ENCODE measurements at regions not wholly inside any gene's neighbourhood (a gene's known extent, or its start where the extent isn't known, plus 50 kb on each side); places are given as distances from the start of the nearest gene placed in this dataset.

GRCh38 chr15:36291501-36291900 is 287.9 kb upstream of the CDIN1 start:
- no peaks in the 10 kb centered on the region for H3K9me3 ChIP-seq
- no peak for TF ChIP-seq CTCF (IDR thresholded peaks at IDR 0.05)
- no peak for TF ChIP-seq POLR2A (IDR thresholded peaks at IDR 0.05)
- intact Hi-C loops (cut with DNase I; ENCODE audit: low total_unique reads) = no loop called here
- H3K27me3 ChIP-seq = no peaks in the 10 kb centered on the region
- no peaks in the 10 kb centered on the region for H3K4me1 ChIP-seq
- DNase-seq = no peak
- no peak overlapping the region for H3K27ac ChIP-seq
- H3K4me3 ChIP-seq = no peak overlapping the region
- H3K36me3 ChIP-seq = no peaks in the 10 kb centered on the region

- intact Hi-C loops (cut with DNase I; ENCODE audit: low total_unique reads) = no loop called here
- no peak for TF ChIP-seq POLR2A (IDR thresholded peaks at IDR 0.05)
Measured at GRCh38 chr15:36294359-36294758, 285.1 kb upstream of the CDIN1 start.

GRCh38 chr15:36301947-36302346 is 277.5 kb upstream of the CDIN1 start:
- TF ChIP-seq POLR2A (IDR thresholded peaks at IDR 0.05) (no peak), CTCF (IDR thresholded peaks at IDR 0.05) (no peak)
- H3K4me3 ChIP-seq = no peak overlapping the region
- H3K9me3 ChIP-seq = no peaks in the 10 kb centered on the region
- intact Hi-C loops (cut with DNase I; ENCODE audit: low total_unique reads) = no loop called here
- H3K27me3 ChIP-seq = no peaks in the 10 kb centered on the region
- H3K36me3 ChIP-seq = no peaks in the 10 kb centered on the region
- no peak overlapping the region for H3K27ac ChIP-seq
- DNase-seq = no peak
- H3K4me1 ChIP-seq = no peaks in the 10 kb centered on the region

More at GRCh38 chr15:36294359-36294758, 285.1 kb upstream of the CDIN1 start:
- Histone ChIP-seq H3K9me3 (no peaks in the 10 kb centered on the region), H3K27me3 (no peaks in the 10 kb centered on the region), H3K36me3 (no peaks in the 10 kb centered on the region), H3K4me3 (no peak overlapping the region), H3K4me1 (no peaks in the 10 kb centered on the region), H3K27ac (no peak overlapping the region)
- DNase-seq = no peak

GRCh38 chr15:36313021-36313420 is 266.4 kb upstream of the CDIN1 start:
- intact Hi-C loops (cut with DNase I; ENCODE audit: low total_unique reads) = no loop called here
- no peak overlapping the region for H3K4me3 ChIP-seq
- H3K9me3 ChIP-seq = peaks cover 0 to 6% of the 10 kb centered on the region in 2 donors
- H3K36me3 ChIP-seq = no peaks in the 10 kb centered on the region
- peaks cover 0 to 4% of the 10 kb centered on the region in 2 donors for H3K4me1 ChIP-seq
- H3K27ac ChIP-seq = no peak overlapping the region
- TF ChIP-seq POLR2A (IDR thresholded peaks at IDR 0.05) (no peak), CTCF (IDR thresholded peaks at IDR 0.05) (no peak)
- no peak for DNase-seq
- H3K27me3 ChIP-seq = no peaks in the 10 kb centered on the region

- Histone ChIP-seq H3K27me3 (no peaks in the 10 kb centered on the region), H3K4me3 (no peak overlapping the region), H3K36me3 (no peaks in the 10 kb centered on the region), H3K27ac (no peak overlapping the region), H3K4me1 (peaks cover 0 to 4% of the 10 kb centered on the region in 2 donors), H3K9me3 (peaks cover 0 to 2% of the 10 kb centered on the region in 2 donors)
- intact Hi-C loops (cut with DNase I; ENCODE audit: low total_unique reads) = no loop called here
- no peak for TF ChIP-seq CTCF (IDR thresholded peaks at IDR 0.05)
- TF ChIP-seq POLR2A (IDR thresholded peaks at IDR 0.05) = no peak
- no peak for DNase-seq
Measured at GRCh38 chr15:36313736-36314280, 265.6 kb upstream of the CDIN1 start.

GRCh38 chr15:36315649-36316048 is 263.8 kb upstream of the CDIN1 start:
- intact Hi-C loops (cut with DNase I; ENCODE audit: low total_unique reads) = no loop called here
- H3K9me3 ChIP-seq = no peaks in the 10 kb centered on the region
- TF ChIP-seq POLR2A (IDR thresholded peaks at IDR 0.05) (no peak), CTCF (IDR thresholded peaks at IDR 0.05) (no peak)

More at GRCh38 chr15:36315649-36316048, 263.8 kb upstream of the CDIN1 start:
- H3K36me3 ChIP-seq = no peaks in the 10 kb centered on the region
- no peak overlapping the region for H3K27ac ChIP-seq
- H3K27me3 ChIP-seq = no peaks in the 10 kb centered on the region
- DNase-seq = no peak
- no peak overlapping the region for H3K4me3 ChIP-seq
- peaks cover 0 to 4% of the 10 kb centered on the region in 2 donors for H3K4me1 ChIP-seq
